Liver (tissue), 2 donors: ENCODE measurements at regions not wholly inside any gene's neighbourhood (a gene's known extent, or its start where the extent isn't known, plus 50 kb on each side); places are given as distances from the start of the nearest gene placed in this dataset.

Experiments used
- EGR1 ChIP-seq, 2 donors: IDR thresholded peaks; 2 replicates each; pipeline ENCODE4 v1.6.1; 2016 to 2018; ENCODE audit warnings: antibody characterized with exemption in 2 of 2, low read depth in 2 of 2
- TF ChIP-seq, protein P1 (sequence below): IDR thresholded peaks from 2 replicates; pipeline ENCODE4 v1.6.1; 2016; ENCODE audit warnings: antibody characterized with exemption, mild to moderate bottlenecking
- donor health status: healthy.

- TF ChIP-seq, protein P1, sequence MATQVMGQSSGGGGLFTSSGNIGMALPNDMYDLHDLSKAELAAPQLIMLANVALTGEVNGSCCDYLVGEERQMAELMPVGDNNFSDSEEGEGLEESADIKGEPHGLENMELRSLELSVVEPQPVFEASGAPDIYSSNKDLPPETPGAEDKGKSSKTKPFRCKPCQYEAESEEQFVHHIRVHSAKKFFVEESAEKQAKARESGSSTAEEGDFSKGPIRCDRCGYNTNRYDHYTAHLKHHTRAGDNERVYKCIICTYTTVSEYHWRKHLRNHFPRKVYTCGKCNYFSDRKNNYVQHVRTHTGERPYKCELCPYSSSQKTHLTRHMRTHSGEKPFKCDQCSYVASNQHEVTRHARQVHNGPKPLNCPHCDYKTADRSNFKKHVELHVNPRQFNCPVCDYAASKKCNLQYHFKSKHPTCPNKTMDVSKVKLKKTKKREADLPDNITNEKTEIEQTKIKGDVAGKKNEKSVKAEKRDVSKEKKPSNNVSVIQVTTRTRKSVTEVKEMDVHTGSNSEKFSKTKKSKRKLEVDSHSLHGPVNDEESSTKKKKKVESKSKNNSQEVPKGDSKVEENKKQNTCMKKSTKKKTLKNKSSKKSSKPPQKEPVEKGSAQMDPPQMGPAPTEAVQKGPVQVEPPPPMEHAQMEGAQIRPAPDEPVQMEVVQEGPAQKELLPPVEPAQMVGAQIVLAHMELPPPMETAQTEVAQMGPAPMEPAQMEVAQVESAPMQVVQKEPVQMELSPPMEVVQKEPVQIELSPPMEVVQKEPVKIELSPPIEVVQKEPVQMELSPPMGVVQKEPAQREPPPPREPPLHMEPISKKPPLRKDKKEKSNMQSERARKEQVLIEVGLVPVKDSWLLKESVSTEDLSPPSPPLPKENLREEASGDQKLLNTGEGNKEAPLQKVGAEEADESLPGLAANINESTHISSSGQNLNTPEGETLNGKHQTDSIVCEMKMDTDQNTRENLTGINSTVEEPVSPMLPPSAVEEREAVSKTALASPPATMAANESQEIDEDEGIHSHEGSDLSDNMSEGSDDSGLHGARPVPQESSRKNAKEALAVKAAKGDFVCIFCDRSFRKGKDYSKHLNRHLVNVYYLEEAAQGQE = no peak
- no peak for TF ChIP-seq EGR1 (IDR thresholded peaks at IDR 0.05; ENCODE audit: low read depth in 2 of 2)
Observed at GRCh38 chr4:58590722-58591121, 1480.5 kb upstream of the IGFBP7 start.
